ENCODE measurements at regions not wholly inside any gene's neighbourhood (a gene's known extent, or its start where the extent isn't known, plus 50 kb on each side); places are given as distances from the start of the nearest gene placed in this dataset.

- ATAC-seq = no peak
- TF ChIP-seq ZNF8 (CRISPR knock-in tag; IDR thresholded peaks at IDR 0.05) = no peak
- no peak for TF ChIP-seq ZNF565 (CRISPR knock-in tag; conservative IDR thresholded peaks at IDR 0.05; ENCODE audit: low read depth)
- TF ChIP-seq RARB (CRISPR knock-in tag; IDR thresholded peaks at IDR 0.05) = no peak
- no peak for TF ChIP-seq GLIS3 (CRISPR knock-in tag; IDR thresholded peaks at IDR 0.05)
- TF ChIP-seq ESRRG (CRISPR knock-in tag; IDR thresholded peaks at IDR 0.05) = no peak
- no peak for TF ChIP-seq PPARA (CRISPR knock-in tag; IDR thresholded peaks at IDR 0.05; ENCODE audit: borderline replicate concordance)
- TF ChIP-seq ZFP30 (CRISPR knock-in tag; IDR thresholded peaks at IDR 0.05) = no peak
- no peak for TF ChIP-seq ZC3H10 (CRISPR knock-in tag; IDR thresholded peaks at IDR 0.05)
- TF ChIP-seq ISL1 (CRISPR knock-in tag; IDR thresholded peaks at IDR 0.05) = no peak
Observed at GRCh38 chr4:96429657-96430056, 589.8 kb downstream of the PDHA2 start.

GRCh38 chr4:96431094-96431493 is 591.2 kb downstream of the PDHA2 start:
- TF ChIP-seq TCF4 (CRISPR knock-in tag; IDR thresholded peaks at IDR 0.05; ENCODE audit: borderline replicate concordance) (no peak), SNAI2 (CRISPR knock-in tag; IDR thresholded peaks at IDR 0.05) (no peak), TSHZ2 (CRISPR knock-in tag; IDR thresholded peaks at IDR 0.05) (no peak), ISL1 (CRISPR knock-in tag; IDR thresholded peaks at IDR 0.05) (no peak), ZFP3 (CRISPR knock-in tag; IDR thresholded peaks at IDR 0.05) (no peak), POU6F1 (CRISPR knock-in tag; IDR thresholded peaks at IDR 0.05; ENCODE audit: borderline replicate concordance, low read depth) (no peak), ARNTL (CRISPR knock-in tag; IDR thresholded peaks at IDR 0.05; ENCODE audit: borderline replicate concordance, low read depth) (no peak), PPARA (CRISPR knock-in tag; IDR thresholded peaks at IDR 0.05; ENCODE audit: borderline replicate concordance) (no peak)
- ATAC-seq = no peak

GRCh38 chr4:96448315-96448872 is 608.5 kb downstream of the PDHA2 start:
- TF ChIP-seq ZNF565 (CRISPR knock-in tag; conservative IDR thresholded peaks at IDR 0.05; ENCODE audit: low read depth) (no peak), PPARA (CRISPR knock-in tag; IDR thresholded peaks at IDR 0.05; ENCODE audit: borderline replicate concordance) (no peak), OSR1 (CRISPR knock-in tag; IDR thresholded peaks at IDR 0.05) (no peak), BACH2 (CRISPR knock-in tag; IDR thresholded peaks at IDR 0.05; ENCODE audit: borderline replicate concordance) (no peak), ZC3H10 (CRISPR knock-in tag; IDR thresholded peaks at IDR 0.05) (no peak), GLIS3 (CRISPR knock-in tag; IDR thresholded peaks at IDR 0.05) (no peak), SNAI2 (CRISPR knock-in tag; IDR thresholded peaks at IDR 0.05) (no peak), TCF4 (CRISPR knock-in tag; IDR thresholded peaks at IDR 0.05; ENCODE audit: borderline replicate concordance) (no peak), ZFP30 (CRISPR knock-in tag; IDR thresholded peaks at IDR 0.05) (no peak), PATZ1 (CRISPR knock-in tag; IDR thresholded peaks at IDR 0.05; ENCODE audit: borderline replicate concordance) (no peak), POU6F1 (CRISPR knock-in tag; IDR thresholded peaks at IDR 0.05; ENCODE audit: borderline replicate concordance, low read depth) (no peak)
- no peak for ATAC-seq

- ATAC-seq = no peak
- TF ChIP-seq OSR1 (CRISPR knock-in tag; IDR thresholded peaks at IDR 0.05) = no peak
- TF ChIP-seq ZFP3 (CRISPR knock-in tag; IDR thresholded peaks at IDR 0.05) = no peak
- no peak for TF ChIP-seq CSDC2 (CRISPR knock-in tag; IDR thresholded peaks at IDR 0.05)
- no peak for TF ChIP-seq BACH2 (CRISPR knock-in tag; IDR thresholded peaks at IDR 0.05; ENCODE audit: borderline replicate concordance)
- TF ChIP-seq PPARA (CRISPR knock-in tag; IDR thresholded peaks at IDR 0.05; ENCODE audit: borderline replicate concordance) = no peak
- no peak for TF ChIP-seq CSRNP3 (CRISPR knock-in tag; IDR thresholded peaks at IDR 0.05)
- no peak for TF ChIP-seq ARNTL (CRISPR knock-in tag; IDR thresholded peaks at IDR 0.05; ENCODE audit: borderline replicate concordance, low read depth)
- no peak for TF ChIP-seq RARB (CRISPR knock-in tag; IDR thresholded peaks at IDR 0.05)
- TF ChIP-seq ISL1 (CRISPR knock-in tag; IDR thresholded peaks at IDR 0.05) = no peak
- TF ChIP-seq POU6F1 (CRISPR knock-in tag; IDR thresholded peaks at IDR 0.05; ENCODE audit: borderline replicate concordance, low read depth) = no peak
- no peak for TF ChIP-seq ZNF8 (CRISPR knock-in tag; IDR thresholded peaks at IDR 0.05)
- TF ChIP-seq ZC3H10 (CRISPR knock-in tag; IDR thresholded peaks at IDR 0.05) = no peak
- TF ChIP-seq GLIS3 (CRISPR knock-in tag; IDR thresholded peaks at IDR 0.05) = no peak
- no peak for TF ChIP-seq ZNF70 (CRISPR knock-in tag; IDR thresholded peaks at IDR 0.05)
Observed at GRCh38 chr4:96455045-96455720, 615.3 kb downstream of the PDHA2 start.
